DMS 273 treated with DMSO at 0.1 percent for 48 hours (cell line): ENCODE measurements at regions not wholly inside any gene's neighbourhood (a gene's known extent, or its start where the extent isn't known, plus 50 kb on each side); places are given as distances from the start of the nearest gene placed in this dataset.
"Not testable (repeated sequence)": the region's sequence is repeated elsewhere in the genome, so short reads cannot be mapped to it uniquely, and the experiment has no call there.

Experiments
- DNase-seq: peaks from one replicate; lab custom pipeline; 2025; lab: John Stamatoyannopoulos, UW

DNA sequence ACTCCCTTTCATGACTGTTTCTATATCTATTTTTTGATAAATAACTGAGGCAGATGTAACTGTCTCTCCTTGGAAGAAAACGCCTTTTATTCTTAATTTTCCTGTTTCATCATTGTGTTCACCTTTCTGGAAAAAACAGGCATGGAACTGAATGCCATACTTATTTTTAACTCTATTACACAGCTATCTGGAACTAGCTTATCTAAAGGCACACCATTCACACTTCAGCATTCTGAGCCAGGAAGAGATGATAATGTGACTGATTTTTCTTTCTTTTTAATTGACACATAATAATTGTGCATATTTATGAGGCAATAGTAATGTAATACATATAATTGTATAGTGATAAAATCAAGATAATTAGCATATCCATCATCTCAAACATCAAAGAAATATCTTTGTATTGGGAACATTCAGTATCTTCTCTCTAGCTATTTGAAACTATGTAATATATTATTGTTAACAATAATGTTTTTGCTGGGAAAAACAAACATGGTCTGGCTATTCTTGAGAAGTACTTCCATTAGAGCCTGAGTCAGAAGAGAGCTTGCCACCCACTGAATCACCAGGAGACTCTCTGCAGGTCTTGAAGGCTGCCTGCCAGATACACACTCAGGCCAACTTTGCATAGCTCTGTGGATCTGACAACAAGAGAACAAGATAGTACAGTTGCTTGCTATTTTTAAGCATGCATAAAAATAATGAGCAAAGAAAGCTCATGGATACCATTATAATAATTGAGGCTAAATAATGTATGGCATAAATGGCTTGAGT, 501.0 kb upstream of the EDIL3 start:
- DNase-seq, result no peak

DNA sequence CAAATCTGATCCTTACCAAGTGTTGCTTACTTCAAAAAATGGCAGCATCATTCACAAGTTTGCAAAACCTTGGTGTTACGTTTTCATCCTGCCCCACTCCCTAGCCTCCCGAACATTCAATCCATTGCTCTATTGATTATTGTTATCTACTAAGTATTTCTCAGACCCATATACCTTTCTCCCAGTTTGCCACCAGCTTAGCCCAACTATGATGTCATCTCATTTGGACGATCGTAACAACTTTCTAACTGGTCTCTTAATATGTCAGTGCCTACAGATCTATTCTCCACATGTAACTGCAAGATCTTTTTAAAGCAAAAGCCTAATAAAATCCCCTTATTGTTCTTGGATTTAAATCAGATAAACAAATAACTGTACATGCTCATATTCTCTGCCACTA, 497.1 kb upstream of the EDIL3 start:
- DNase-seq, result no peak

DNA sequence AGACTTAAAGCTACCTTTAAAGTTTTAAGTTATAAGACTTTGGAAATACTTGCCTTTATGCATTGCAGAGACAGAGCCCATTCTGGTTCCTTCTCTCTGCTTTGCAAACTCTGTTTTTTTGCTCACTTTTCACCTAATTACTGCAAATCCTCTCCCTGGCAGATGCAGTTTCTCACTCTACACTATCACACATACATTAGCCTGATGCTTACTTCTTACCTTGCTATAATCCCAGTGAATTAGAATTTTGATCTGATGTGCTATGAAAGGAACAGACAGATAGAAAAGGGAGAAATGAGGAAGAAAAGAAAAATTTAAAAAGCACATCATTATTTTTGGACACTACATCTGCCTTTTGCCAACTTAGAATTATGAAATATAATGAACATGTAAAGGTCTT, 489.5 kb upstream of the EDIL3 start:
- DNase-seq, result no peak

GRCh38 chr5:84872768-84873167, 488.1 kb upstream of the EDIL3 start:
- no peak for DNase-seq

- DNase-seq, result no peak
Observed at GRCh38 chr5:84870369-84870768, 485.7 kb upstream of the EDIL3 start.

- DNase-seq, result no peak
Observed at GRCh38 chr5:84869675-84870074, 485.0 kb upstream of the EDIL3 start.

DNA sequence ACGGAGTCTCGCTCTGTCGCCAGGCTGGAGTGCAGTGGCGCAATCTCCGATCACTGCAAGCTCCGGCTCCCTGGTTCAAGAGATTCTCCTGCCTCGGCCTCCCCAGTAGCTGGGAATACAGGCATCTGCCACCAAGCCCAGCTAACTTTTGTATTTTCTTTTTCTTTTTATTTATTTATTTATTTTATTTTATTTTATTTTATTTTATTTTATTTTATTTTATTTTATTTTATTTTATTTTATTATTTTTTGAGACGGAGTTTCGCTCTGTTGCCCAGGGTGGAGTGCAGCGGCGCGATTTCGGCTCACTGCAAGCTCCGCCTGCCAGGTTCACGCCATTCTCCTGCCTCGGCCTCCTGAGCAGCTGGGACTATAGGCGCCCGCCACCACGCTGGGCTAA, 479.3 kb upstream of the EDIL3 start:
- not testable (repeated sequence) for DNase-seq

DNA sequence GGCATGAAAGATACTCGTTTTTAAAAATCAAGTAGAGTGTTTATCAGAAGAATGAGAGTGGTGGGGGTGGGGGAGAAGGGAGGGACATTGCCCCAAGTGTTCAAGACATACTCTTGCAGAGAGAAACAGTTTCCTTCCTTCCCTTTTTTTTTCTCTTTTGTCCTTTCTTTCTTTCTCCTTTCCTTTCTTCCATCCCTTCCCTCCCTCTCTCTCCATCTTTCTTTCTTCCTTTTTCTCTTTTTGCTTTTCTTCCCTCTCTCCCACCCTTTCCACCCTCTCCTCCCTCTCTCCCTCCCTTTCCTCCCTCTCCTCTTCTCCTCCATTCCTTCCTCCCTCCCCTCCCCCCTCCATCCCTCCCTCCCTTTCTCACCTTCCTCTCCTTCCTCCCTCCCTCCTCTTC, 478.3 kb upstream of the EDIL3 start:
- no peak for DNase-seq

GRCh38 chr5:84862132-84862531, 477.5 kb upstream of the EDIL3 start:
- no peak for DNase-seq

GRCh38 chr5:84861306-84861705, 476.6 kb upstream of the EDIL3 start:
- no peak for DNase-seq

DNA sequence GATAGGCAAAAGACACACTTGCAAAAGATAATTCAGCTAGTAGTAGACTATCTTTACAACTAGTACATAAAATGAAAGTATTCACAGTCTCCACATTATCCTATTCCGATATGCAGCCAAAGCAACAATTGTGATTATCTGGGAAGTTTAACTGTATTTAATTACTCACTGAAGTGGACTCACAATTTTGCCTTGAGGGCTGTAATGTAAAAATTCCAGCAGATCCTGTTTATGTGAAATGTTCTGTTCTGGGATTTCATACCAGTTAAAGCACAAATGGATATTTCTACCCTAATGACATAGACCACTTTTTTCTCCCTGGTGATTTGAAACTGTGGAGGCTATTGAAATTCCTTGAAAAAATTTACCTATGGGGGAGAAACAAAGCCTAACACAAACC, 474.4 kb upstream of the EDIL3 start:
- no peak for DNase-seq

- DNase-seq, result no peak
Observed at GRCh38 chr5:84831701-84832100, 447.0 kb upstream of the EDIL3 start.

- DNase-seq, result no peak
Observed at GRCh38 chr5:84830265-84830664, 445.6 kb upstream of the EDIL3 start.

- DNase-seq, result no peak
Observed at GRCh38 chr5:84825606-84826005, 440.9 kb upstream of the EDIL3 start.

- DNase-seq, result no peak
Observed at GRCh38 chr5:84821924-84822323, 437.2 kb upstream of the EDIL3 start.

GRCh38 chr5:84817953-84818352, 433.3 kb upstream of the EDIL3 start:
- DNase-seq, result no peak

DNA sequence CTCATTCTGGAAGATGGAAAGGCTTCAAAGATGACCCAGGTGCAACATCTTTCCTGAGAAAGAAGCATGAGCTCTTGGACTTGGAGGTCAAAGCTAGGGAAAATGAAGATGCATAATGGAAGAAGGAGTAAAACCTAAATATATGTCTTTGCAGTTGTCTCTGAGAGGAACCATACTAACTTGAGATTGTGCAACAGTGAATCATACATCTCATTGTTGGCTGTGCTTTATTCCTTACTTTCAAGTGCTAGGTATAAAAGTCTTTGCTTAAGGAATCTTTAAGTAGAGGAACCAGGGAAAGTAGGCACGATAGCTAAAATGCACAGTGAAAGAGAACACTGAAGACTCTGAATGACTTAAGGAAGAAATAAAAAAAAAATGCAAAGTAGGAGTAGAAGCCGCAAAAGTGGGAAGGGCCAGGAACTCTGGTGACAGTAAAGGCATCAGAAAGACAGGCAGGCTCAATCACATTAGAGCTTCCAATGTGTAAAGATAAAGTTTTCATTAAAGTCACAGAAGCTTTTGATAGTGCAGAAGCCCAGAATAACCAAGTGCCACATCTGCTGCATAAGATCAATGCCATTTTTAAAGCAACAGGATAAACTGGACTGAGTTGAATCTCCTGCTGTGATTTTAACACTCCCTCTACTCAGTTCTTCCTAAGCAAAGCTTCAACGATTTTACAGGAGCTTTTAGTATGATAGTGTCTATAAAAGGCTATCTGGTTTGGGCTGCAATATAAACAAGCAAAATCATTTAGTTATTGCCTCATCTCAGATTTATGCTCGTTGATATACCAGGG, 432.3 kb upstream of the EDIL3 start:
- no peak for DNase-seq

GRCh38 chr5:84816160-84816559, 431.5 kb upstream of the EDIL3 start:
- DNase-seq, result no peak

DNA sequence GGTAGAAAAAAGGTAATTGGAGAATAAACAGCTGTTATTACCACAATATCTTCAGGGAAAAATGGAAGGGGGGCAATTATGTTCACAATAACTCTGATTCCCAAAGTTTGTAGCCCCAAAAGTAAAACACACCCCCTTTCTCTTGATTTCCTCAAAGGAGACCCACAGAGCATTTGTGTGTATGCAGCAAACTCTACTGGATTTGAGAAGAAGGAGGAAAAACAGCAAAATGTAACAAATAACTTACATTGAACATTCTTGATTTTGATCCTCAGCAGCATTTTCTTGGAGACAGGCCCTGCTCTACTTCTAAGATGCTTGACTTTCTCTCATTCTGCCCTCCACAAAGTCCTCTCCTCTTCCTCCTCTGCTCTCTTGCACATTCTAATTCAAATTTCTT, 420.8 kb upstream of the EDIL3 start:
- DNase-seq, result no peak

GRCh38 chr5:84796399-84796798, 411.7 kb upstream of the EDIL3 start:
- DNase-seq, result no peak

DNA sequence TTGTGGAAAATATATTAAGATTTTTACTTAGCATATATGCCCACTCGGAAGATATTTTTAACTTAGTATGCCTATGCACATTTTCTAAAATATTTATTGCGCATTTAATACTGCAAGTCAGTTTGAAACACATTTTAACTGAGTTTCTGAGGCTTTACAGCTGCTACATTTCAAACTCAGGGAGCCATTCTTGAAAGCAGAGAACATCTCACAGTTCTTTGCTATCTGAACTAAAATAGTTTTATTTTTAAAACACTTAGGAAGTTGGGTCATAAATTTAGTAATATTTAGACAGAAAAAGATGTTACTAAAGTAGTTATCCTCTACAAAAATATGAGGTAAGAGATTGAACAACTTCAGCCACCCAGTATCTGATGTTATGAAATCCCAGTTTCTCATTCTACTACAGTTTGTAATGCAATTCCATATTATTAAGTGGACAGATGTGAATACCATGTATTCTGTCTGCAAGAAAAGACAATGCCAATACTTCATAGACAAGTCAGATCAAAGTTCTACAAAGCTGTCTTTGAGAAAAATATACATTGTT, 409.9 kb upstream of the EDIL3 start:
- DNase-seq, result no peak

- no peak for DNase-seq
Observed at GRCh38 chr5:84791730-84792129, 407.1 kb upstream of the EDIL3 start.

DNA sequence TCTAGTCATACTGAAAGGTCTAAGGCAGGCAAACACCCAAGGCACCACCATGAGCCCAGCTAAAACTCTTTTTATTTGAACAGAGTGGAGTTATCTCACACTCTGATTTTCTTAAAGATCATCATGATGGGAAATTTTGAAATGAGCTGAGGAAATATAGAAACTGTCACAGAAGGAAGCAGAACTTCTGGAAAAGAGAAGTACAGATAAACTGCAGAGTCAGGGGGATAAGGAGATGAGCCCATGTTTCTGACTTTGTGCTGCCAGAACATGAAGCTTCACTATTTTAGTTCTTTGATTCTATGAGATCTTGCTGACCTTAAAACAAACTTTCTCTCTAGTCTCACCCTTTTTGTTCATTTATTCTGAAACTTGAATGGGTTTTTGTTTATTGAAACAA, 406.5 kb upstream of the EDIL3 start:
- no peak for DNase-seq
